HG02571 (cell line): ENCODE measurements at regions not wholly inside any gene's neighbourhood (a gene's known extent, or its start where the extent isn't known, plus 50 kb on each side); places are given as distances from the start of the nearest gene placed in this dataset.
"Not testable (repeated sequence)": the region's sequence is repeated elsewhere in the genome, so short reads cannot be mapped to it uniquely, and the experiment has no call there.

Experiments
- ATAC-seq: cut with Tn5 transposase; IDR thresholded peaks from one replicate; pipeline ENCODE4 v1.9.1; 2021; ENCODE audit warnings: mild to moderate bottlenecking, moderate library complexity; ENCODE audit not compliant: unreplicated experiment

GRCh38 chr5:161042443-161042842, 190.4 kb upstream of the ATP10B start:
- no peak for ATAC-seq

- no peak for ATAC-seq
These were observed 188.8 kb upstream of the ATP10B start for GRCh38 chr5:161040818-161041217.

DNA sequence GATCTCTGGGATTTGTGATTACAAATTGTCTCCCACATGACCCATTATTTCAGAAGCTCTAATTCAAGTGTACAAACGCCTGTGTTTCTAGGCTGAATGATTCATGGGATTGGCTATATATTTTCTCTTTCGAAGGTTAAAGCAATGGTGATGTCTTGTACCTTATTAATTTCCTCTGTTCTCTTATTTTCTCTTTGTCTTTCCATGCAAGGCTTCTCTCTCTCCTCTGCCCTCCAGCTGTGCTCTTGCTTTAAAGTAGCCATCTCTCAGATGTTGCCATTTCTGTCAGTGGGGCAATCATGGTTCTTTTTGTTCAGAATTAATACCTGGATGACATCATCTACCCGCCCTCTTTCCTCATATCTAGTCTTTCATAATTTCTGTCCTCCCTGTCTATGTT, 184.3 kb upstream of the ATP10B start:
- ATAC-seq, result no peak

DNA sequence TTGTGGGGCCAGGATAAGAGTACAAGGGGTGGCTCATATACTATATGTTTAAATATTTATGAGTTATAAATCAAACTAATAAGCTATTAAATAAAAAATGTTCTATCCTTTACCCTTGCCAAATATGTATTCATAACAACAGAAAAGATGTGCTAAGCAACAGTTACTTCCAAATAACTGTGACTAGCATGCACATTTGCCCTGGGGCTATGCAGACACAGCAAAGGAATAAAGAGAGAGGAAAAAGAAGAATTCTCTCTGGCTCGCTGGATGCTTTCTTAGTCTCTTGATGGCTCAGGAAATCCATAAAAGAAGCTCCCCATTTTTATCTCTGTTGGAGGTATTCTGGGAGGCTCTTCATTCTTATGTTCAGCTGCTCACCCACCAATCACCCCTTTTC, 182.4 kb upstream of the ATP10B start:
- no peak for ATAC-seq

- ATAC-seq, result no peak
These were observed 178.2 kb upstream of the ATP10B start for GRCh38 chr5:161030229-161030628.

DNA sequence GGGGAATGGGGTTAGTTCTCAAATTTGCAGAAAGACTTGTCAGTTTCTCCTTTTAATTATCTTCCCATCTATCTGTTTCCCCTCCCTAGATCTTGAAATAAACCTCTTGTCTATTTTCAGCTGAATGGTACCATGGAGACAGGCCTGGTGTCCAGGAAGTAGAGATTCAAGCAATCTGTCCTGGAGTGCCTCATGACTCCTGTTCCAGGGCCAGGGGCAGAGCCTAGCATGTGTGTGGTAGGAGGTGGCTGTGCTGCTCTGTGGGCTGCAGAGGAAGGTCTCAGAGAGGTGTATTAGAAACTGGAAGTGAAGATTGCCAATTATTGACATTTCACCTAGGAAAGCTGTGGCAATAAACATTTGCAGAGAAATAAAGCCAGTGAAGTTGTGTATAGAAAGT, 175.8 kb upstream of the ATP10B start:
- no peak for ATAC-seq

DNA sequence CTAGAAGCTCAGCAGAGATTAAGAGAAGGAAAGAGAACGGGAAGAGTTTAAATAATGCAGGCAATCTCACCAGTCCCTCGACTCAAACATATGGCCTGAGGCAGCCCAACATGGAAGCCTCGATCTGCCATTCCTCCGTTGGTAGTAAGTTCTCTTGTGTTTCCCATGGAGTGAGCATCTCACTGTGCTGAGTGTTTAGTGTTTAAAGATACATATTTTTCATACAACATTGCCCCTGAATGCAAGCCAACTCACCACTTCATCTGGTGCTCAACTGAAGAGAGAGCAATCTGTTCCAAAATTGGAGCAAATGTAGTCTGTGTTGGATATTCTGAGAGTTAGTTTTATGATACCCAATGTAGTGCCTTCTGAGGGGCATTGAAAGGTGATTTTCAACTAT, 171.5 kb upstream of the ATP10B start:
- no peak for ATAC-seq

DNA sequence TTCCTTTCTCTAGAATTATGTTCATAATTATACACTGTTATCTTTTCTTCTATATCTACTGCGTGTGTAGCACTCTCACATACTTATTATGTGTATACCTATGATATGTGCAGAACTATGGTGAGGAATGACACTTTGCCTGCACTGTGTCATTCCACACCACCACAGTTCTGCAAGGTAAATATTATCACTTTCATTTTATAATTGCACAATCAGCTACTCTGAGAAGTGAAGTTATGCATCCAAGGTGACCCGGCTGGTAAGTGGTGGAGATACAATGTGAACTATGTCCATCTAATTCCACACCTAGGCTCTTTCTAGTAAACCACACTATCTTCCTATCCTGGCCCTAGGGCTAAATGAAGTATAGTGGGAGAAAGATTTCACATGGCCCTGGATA, 170.1 kb upstream of the ATP10B start:
- no peak for ATAC-seq

GRCh38 chr5:161009817-161010216, 157.8 kb upstream of the ATP10B start:
- ATAC-seq, result no peak

GRCh38 chr5:161009194-161009593, 157.2 kb upstream of the ATP10B start:
- no peak for ATAC-seq

DNA sequence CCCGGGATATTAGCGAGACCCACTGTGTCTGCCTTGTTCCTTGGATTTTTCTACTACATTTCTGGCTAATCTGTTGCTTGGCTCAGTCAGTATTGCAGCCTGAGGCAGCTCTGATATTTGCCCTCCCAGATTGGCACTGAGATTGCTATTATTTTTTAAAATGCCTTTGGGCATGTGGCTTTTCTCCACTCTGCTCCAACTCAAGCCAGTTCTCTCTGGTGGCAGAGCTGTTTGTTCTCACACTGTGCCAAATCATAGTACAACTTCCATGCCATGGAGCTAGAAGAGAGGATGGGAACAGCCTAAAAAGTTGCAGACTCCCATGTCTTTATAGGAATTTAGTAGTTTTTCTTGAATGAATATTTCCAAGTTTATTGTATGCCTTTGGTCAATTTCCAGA, 155.9 kb upstream of the ATP10B start:
- no peak for ATAC-seq

DNA sequence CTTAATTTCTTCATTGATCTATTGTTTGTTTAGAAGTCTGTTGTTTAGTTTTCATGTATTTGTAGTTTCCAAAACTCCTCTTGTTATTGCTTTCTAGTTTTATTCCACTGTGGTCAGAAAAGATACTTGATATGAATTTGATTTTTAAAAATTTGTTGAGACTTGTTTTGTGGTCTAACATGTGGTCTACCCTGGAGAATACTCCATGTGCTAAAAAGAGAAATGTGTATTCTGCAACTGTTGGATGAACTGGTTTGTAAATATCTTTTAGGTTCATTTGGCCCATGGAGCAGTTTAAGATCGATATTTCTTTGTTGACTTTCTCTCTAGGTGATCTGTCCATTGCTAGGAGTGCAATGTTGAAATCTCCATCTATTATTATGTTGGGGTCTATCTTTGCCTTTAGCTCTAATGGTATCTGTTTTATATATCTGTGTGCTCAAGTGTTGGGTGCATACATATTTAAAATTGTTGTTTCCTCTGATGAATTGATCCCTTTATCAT, 150.6 kb upstream of the ATP10B start:
- ATAC-seq, result no peak

- no peak for ATAC-seq
These were observed 149.6 kb upstream of the ATP10B start for GRCh38 chr5:161001604-161002003.

GRCh38 chr5:161001142-161001541, 149.1 kb upstream of the ATP10B start:
- ATAC-seq, result not testable (repeated sequence)

- no peak for ATAC-seq
These were observed 139.2 kb upstream of the ATP10B start for GRCh38 chr5:160991205-160991604.

- ATAC-seq, result no peak
These were observed 127.4 kb upstream of the ATP10B start for GRCh38 chr5:160979385-160979784.

DNA sequence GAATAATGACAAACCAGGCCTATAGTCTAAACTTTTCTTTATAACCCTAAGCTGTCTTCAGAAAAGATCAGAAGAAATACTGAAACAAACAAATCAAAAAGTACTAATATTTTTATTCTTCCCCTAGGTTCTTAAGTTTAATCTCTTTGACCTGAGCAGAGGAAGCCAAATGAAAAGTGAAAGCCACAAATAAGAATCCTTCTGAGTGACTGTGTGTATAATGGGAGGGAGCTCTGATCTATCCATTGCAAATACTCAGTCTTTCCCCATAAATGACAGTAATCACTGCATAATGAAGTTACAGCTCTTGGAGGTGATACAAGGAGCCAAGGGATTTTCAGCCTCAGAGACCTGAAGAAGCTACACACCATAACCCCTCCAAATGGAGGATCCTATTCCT, 126.9 kb upstream of the ATP10B start:
- ATAC-seq, result no peak

DNA sequence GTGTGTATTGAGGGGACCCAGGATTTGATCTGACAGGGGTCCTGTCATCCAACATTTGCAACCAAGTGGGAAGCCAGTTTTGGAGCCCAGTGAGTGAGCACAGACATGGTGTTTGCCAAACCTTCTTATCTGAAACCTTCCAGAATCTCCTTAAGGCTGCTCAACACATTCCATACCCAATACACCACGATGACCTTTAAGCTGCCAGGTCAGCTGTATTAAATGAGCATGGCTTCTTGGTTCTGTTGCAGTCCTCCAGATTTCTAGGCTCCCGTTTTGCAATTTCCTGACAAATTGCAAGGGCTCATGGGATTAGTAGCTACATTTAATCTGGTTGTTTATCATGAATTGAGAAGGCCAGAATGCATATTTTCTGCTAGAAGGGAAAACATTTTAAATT, 124.2 kb upstream of the ATP10B start:
- no peak for ATAC-seq

DNA sequence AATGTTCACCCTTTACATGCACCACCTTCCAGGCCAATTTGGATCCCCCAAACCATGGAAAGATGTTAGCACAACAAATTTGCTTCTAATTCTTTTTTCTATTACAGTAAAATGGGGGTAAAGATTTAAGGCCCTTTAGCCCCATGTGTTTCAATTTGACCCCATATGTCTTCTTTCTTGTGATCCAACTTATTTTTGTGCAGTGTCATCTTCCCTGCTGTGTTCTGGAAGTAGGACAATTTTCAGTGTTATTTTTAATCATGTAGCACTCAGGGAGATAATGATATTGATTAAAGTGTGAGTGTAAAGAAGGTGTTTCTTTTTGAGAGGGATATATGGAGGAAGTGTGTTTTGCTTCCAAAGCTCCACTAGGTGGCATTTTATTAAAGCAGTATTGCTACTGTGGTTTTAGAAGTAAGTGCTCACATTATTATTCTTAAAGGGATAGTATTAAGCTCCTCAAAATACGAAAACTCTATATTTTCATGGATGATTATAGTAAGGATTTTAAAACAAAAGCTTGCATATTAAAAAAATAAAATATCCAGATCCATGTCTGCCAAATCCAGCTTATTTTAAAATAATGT, 118.7 kb upstream of the ATP10B start:
- no peak for ATAC-seq

GRCh38 chr5:160969645-160970044, 117.6 kb upstream of the ATP10B start:
- ATAC-seq, result no peak

- no peak for ATAC-seq
These were observed 116.5 kb upstream of the ATP10B start for GRCh38 chr5:160968480-160968879.

- ATAC-seq, result no peak
These were observed 114.9 kb upstream of the ATP10B start for GRCh38 chr5:160966921-160967320.

- ATAC-seq, result no peak
These were observed 109.8 kb upstream of the ATP10B start for GRCh38 chr5:160961761-160962160.
